Natural killer cell (primary cell): ENCODE measurements at regions not wholly inside any gene's neighbourhood (a gene's known extent, or its start where the extent isn't known, plus 50 kb on each side); places are given as distances from the start of the nearest gene placed in this dataset.

Source experiments
- ATAC-seq, 3 donors: fragments of 150-1000 bp in 2 of 3; fragments of 200-7000 bp in 1 of 3; cut with Tn5 transposase; 1 replicate in 1 of 3; 2 replicates in 2 of 3; pipeline ENCODE4 v1.10.0; 2021; ENCODE audit warnings: mild to moderate bottlenecking in 2 of 3, moderate library complexity in 2 of 3
- DNase-seq, 2 donors: peaks; one replicate each; pipeline versions ENCODE4 v3.0.0 to v3.0.0-alpha.2; 2013 to 2021; ENCODE audit warnings: mixed read lengths in 1 of 2
- H3K27ac ChIP-seq: one replicate; pipeline ENCODE4 v1.5.1; 2013; ENCODE audit warnings: mild to moderate bottlenecking, low read length
- H3K27me3 ChIP-seq: one replicate; pipeline ENCODE4 v1.6.1; 2013; ENCODE audit warnings: low read length; ENCODE audit not compliant: control insufficient read depth, insufficient read depth
- H3K36me3 ChIP-seq: one replicate; pipeline ENCODE4 v1.6.1; 2013; ENCODE audit warnings: low read length; ENCODE audit not compliant: control insufficient read depth, insufficient read depth
- H3K4me1 ChIP-seq: one replicate; pipeline ENCODE4 v1.6.1; 2013; ENCODE audit warnings: low read length; ENCODE audit not compliant: control insufficient read depth, insufficient read depth
- H3K4me3 ChIP-seq: one replicate; pipeline ENCODE4 v1.5.1; 2013; ENCODE audit warnings: low read length
- H3K9me3 ChIP-seq: one replicate; pipeline ENCODE4 v1.6.1; 2013; ENCODE audit warnings: low read length; ENCODE audit not compliant: control insufficient read depth, insufficient read depth
- H3K27ac Mint-ChIP-seq, 2 donors: one replicate each; pipeline ENCODE4 v1.8.0; 2022; ENCODE audit warnings: mild to moderate bottlenecking in 2 of 2, mixed read lengths in 2 of 2, moderate library complexity in 1 of 2
- H3K27me3 Mint-ChIP-seq, 2 donors: one replicate each; pipeline ENCODE4 v1.8.0; 2022; ENCODE audit warnings: low read depth in 2 of 2, mixed read lengths in 2 of 2
- H3K36me3 Mint-ChIP-seq: one replicate; pipeline ENCODE4 v1.8.0; 2022; ENCODE audit warnings: mixed read lengths
- H3K4me1 Mint-ChIP-seq, 2 donors: one replicate each; pipeline ENCODE4 v1.8.0; 2022; ENCODE audit warnings: mixed read lengths in 2 of 2
- H3K4me3 Mint-ChIP-seq: one replicate; pipeline ENCODE4 v1.8.0; 2022; ENCODE audit warnings: mild to moderate bottlenecking, moderate library complexity, mixed read lengths
- H3K9me3 Mint-ChIP-seq, 2 donors: one replicate each; pipeline ENCODE4 v1.8.0; 2022; ENCODE audit warnings: mixed read lengths in 2 of 2
- WGBS: methylation state at CpG from one replicate; pipeline ENCODE4 v1.1.7; 2013; ENCODE audit warnings: missing lambda C conversion rate; ENCODE audit not compliant: insufficient coverage; 5-methylcytosine and 5-hydroxymethylcytosine counted together
- intact Hi-C: fragments of 100-400 bp; cut with micrococcal nuclease; formaldehyde crosslinking; loops from one replicate; pipeline ENCODE4 v1.14.2; 2022
- TF ChIP-seq, protein P1 (sequence below): fragments of 200-600 bp; IDR thresholded peaks from one replicate; pipeline ENCODE4 v1.8.0; 2022; ENCODE audit warnings: antibody characterized with exemption

DNA sequence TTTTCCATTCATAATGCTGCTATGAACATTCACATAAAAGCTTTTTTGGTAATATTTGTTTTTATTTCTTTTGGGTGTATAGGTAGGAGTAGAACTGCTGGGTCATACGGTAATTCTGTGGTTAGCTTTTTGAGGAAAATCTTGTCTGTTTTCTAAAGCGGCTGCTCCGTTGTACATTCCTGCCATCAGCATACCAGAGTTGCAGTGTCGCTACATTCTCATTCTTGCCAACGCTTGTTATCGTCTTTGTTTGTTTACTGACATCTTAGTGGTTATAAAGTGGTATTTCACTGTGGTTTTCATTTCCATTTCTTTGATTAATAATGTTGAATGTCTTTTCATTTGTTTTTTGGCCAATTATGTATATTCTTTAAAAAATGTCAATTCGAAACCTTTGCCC is 469.8 kb upstream of the ZP4 start:
- no peaks in the 10 kb centered on the region for H3K4me1 ChIP-seq
- H3K27ac Mint-ChIP-seq: no peak overlapping the region
- intact Hi-C loops: no loop called here
- no peak for DNase-seq
- no peaks in the 10 kb centered on the region for H3K27me3 Mint-ChIP-seq
- TF ChIP-seq, protein P1, sequence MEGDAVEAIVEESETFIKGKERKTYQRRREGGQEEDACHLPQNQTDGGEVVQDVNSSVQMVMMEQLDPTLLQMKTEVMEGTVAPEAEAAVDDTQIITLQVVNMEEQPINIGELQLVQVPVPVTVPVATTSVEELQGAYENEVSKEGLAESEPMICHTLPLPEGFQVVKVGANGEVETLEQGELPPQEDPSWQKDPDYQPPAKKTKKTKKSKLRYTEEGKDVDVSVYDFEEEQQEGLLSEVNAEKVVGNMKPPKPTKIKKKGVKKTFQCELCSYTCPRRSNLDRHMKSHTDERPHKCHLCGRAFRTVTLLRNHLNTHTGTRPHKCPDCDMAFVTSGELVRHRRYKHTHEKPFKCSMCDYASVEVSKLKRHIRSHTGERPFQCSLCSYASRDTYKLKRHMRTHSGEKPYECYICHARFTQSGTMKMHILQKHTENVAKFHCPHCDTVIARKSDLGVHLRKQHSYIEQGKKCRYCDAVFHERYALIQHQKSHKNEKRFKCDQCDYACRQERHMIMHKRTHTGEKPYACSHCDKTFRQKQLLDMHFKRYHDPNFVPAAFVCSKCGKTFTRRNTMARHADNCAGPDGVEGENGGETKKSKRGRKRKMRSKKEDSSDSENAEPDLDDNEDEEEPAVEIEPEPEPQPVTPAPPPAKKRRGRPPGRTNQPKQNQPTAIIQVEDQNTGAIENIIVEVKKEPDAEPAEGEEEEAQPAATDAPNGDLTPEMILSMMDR: no peak
- H3K27ac ChIP-seq: no peak overlapping the region
- no peak overlapping the region for H3K4me3 Mint-ChIP-seq
- no peak for ATAC-seq
- peaks cover 5% of the 10 kb centered on the region for H3K9me3 ChIP-seq
- no peak overlapping the region for H3K4me3 ChIP-seq
- WGBS: 90% methylated on average over 6 of the region's 7 CpGs
- H3K27me3 ChIP-seq: no peaks in the 10 kb centered on the region
- H3K36me3 Mint-ChIP-seq: no peaks in the 10 kb centered on the region
- no peaks in the 10 kb centered on the region for H3K4me1 Mint-ChIP-seq
- no peaks in the 10 kb centered on the region for H3K36me3 ChIP-seq
- peaks cover under 1 to 3% of the 10 kb centered on the region in 2 donors for H3K9me3 Mint-ChIP-seq

DNA sequence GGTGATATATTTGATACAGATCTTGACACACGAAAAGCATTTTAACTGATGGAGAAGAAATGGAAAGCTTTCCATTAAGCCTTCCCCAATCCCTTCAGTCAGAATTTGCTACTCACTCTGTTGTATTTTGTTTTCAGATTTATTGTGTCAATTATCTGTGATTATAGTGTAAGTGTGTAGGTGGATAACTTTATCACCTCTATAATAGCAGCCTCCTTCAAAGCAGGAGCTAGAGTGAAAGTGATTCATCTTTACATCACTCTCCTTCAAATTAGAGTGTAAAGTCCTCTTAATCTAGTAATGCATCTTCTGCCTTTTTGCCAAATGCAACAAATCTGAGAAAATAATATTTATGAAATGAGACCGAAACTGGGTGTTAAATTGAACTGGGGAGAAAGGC is 459.7 kb upstream of the ZP4 start:
- Mint-ChIP-seq H3K36me3 (no peaks in the 10 kb centered on the region), H3K4me1 (no peaks in the 10 kb centered on the region), H3K4me3 (no peak overlapping the region), H3K27me3 (no peaks in the 10 kb centered on the region), H3K9me3 (peaks cover 13 to 25% of the 10 kb centered on the region in 2 donors), H3K27ac (no peak overlapping the region)
- ATAC-seq (no peak), DNase-seq (no peak)
- H3K27me3 ChIP-seq: no peaks in the 10 kb centered on the region
- H3K4me1 ChIP-seq: no peaks in the 10 kb centered on the region
- no peak overlapping the region for H3K4me3 ChIP-seq
- H3K36me3 ChIP-seq: no peaks in the 10 kb centered on the region
- H3K27ac ChIP-seq: no peak overlapping the region
- 75% methylated on average over 1 of the region's 2 CpGs for WGBS
- TF ChIP-seq, protein P1: no peak
- peaks cover 3% of the 10 kb centered on the region for H3K9me3 ChIP-seq
- intact Hi-C loops: no loop called here

DNA sequence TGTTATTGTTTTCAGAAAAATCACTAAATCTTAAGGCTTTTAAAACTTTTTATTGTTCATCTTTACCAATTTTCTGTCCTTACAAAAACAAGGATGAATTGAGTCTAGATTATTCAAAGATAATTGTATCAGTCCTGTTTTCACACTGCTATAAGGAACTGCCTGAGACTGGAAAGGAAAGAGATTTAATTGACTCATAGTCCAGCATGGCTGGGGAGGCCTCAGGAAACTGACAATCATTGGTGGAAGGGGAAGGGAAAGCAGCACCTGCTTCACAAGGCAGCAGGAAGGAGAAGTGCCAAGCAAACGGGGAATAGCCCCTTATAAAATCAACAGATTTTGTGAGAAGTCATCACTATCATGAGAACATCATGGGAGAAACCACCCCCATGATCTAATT is 455.6 kb upstream of the ZP4 start:
- intact Hi-C loops: no loop called here
- Histone ChIP-seq H3K9me3 (no peaks in the 10 kb centered on the region), H3K27ac (no peak overlapping the region), H3K4me3 (no peak overlapping the region), H3K4me1 (no peaks in the 10 kb centered on the region), H3K36me3 (no peaks in the 10 kb centered on the region), H3K27me3 (no peaks in the 10 kb centered on the region)
- Mint-ChIP-seq H3K27me3 (no peaks in the 10 kb centered on the region), H3K36me3 (no peaks in the 10 kb centered on the region), H3K27ac (no peak overlapping the region), H3K4me3 (no peak overlapping the region), H3K9me3 (peaks cover 16 to 17% of the 10 kb centered on the region in 2 donors), H3K4me1 (no peaks in the 10 kb centered on the region)
- WGBS: 80% methylated on average over 1 of the region's 1 CpG
- ATAC-seq (no peak), DNase-seq (no peak)
- TF ChIP-seq, protein P1: no peak

DNA sequence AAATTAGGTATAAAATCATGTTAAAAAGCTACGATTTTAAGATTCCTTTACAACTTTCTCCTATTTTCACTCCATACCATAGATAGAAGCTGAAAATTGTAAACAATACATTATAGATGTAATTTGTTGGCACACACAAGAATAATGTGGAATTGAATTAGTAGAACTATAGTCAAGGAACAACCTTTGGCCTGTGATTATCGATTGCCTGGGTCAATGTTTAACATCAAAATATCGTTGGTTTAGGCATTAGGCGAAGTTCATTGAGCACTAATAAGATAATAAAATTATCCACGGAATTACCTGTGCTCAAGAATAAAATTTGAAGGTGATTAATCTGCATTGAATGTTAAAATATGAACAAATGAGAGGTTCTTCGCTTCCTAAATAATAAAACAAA is 455.1 kb upstream of the ZP4 start:
- ATAC-seq (no peak), DNase-seq (no peak)
- no peaks in the 10 kb centered on the region for H3K27me3 ChIP-seq
- H3K27ac Mint-ChIP-seq: no peak overlapping the region
- H3K4me1 ChIP-seq: no peaks in the 10 kb centered on the region
- H3K9me3 Mint-ChIP-seq: peaks cover 16 to 17% of the 10 kb centered on the region in 2 donors
- no peaks in the 10 kb centered on the region for H3K4me1 Mint-ChIP-seq
- TF ChIP-seq, protein P1: no peak
- H3K36me3 Mint-ChIP-seq: no peaks in the 10 kb centered on the region
- intact Hi-C loops: no loop called here
- WGBS: 86% methylated on average over 3 of the region's 6 CpGs
- H3K27ac ChIP-seq: no peak overlapping the region
- H3K4me3 ChIP-seq: no peak overlapping the region
- no peaks in the 10 kb centered on the region for H3K27me3 Mint-ChIP-seq
- no peaks in the 10 kb centered on the region for H3K36me3 ChIP-seq
- no peak overlapping the region for H3K4me3 Mint-ChIP-seq
- no peaks in the 10 kb centered on the region for H3K9me3 ChIP-seq
